ENCODE measurements at regions not wholly inside any gene's neighbourhood (a gene's known extent, or its start where the extent isn't known, plus 50 kb on each side); places are given as distances from the start of the nearest gene placed in this dataset.

- Histone ChIP-seq H3K4me3 (ENCODE audit: control insufficient read depth in 2 of 3, extremely low read depth in 1 of 3, insufficient read depth in 2 of 3, low read depth in 1 of 3, low read length in 3 of 3) (no peak overlapping the region), H3K9ac (ENCODE audit: control insufficient read depth, extremely low read depth, insufficient read depth, low read length) (no peak overlapping the region), H3K27me3 (ENCODE audit: control insufficient read depth, extremely low read depth, insufficient read depth, low read length) (no peaks in the 10 kb centered on the region), H3K4me2 (ENCODE audit: control insufficient read depth, extremely low read depth, insufficient read depth, low read depth, low read length) (no peak overlapping the region), H3K79me2 (ENCODE audit: control insufficient read depth, insufficient read depth, low read length) (no peaks in the 10 kb centered on the region), H4K20me1 (ENCODE audit: control insufficient read depth, extremely low read depth, insufficient read depth, low read length) (no peaks in the 10 kb centered on the region), H3K4me1 (ENCODE audit: control insufficient read depth, extremely low read depth, insufficient read depth, low read length) (no peaks in the 10 kb centered on the region), H3K36me3 (ENCODE audit: control insufficient read depth in 2 of 2, extremely low read depth in 1 of 2, insufficient read depth in 2 of 2, low read length in 2 of 2) (no peaks in the 10 kb centered on the region), H3K27ac (ENCODE audit: control insufficient read depth, insufficient read depth, low read length) (no peak overlapping the region), H3K9me1 (ENCODE audit: control insufficient read depth, extremely low read depth, insufficient read depth, low read length) (no peaks in the 10 kb centered on the region), H3K9me3 (ENCODE audit: control insufficient read depth, low read depth, low read length) (no peaks in the 10 kb centered on the region), H2AFZ (ENCODE audit: control insufficient read depth, low read length) (no peak overlapping the region)
- DNase-seq (ENCODE audit: low read depth, low spot score) (no peak), FAIRE-seq (no peak)
- no peak for TF ChIP-seq CTCF (optimal IDR thresholded peaks at IDR 0.05 in 1 of 3, IDR thresholded peaks at IDR 0.05 in 1 of 3, conservative IDR thresholded peaks at IDR 0.05 in 1 of 3; ENCODE audit: extremely low read depth in 1 of 3, insufficient read depth in 2 of 3, low read length in 3 of 3)
- TF ChIP-seq EZH2 (IDR thresholded peaks at IDR 0.05; ENCODE audit: low read length): no peak
- dilution Hi-C loops (cut with MboI; ENCODE audit: extremely low pct_ligation_motif_present, low sequenced_read_pairs): no loop called here
Observed at GRCh38 chr9:13570068-13570974, 290.8 kb upstream of the MPDZ start.

GRCh38 chr9:13569602-13570067 lies 290.1 kb upstream of the MPDZ start:
- Histone ChIP-seq H3K4me3 (ENCODE audit: control insufficient read depth in 2 of 3, extremely low read depth in 1 of 3, insufficient read depth in 2 of 3, low read depth in 1 of 3, low read length in 3 of 3) (no peak overlapping the region), H3K27ac (ENCODE audit: control insufficient read depth, insufficient read depth, low read length) (no peak overlapping the region), H2AFZ (ENCODE audit: control insufficient read depth, low read length) (no peak overlapping the region), H3K4me2 (ENCODE audit: control insufficient read depth, extremely low read depth, insufficient read depth, low read depth, low read length) (no peak overlapping the region), H3K36me3 (ENCODE audit: control insufficient read depth in 2 of 2, extremely low read depth in 1 of 2, insufficient read depth in 2 of 2, low read length in 2 of 2) (no peaks in the 10 kb centered on the region), H4K20me1 (ENCODE audit: control insufficient read depth, extremely low read depth, insufficient read depth, low read length) (no peaks in the 10 kb centered on the region), H3K9me3 (ENCODE audit: control insufficient read depth, low read depth, low read length) (no peaks in the 10 kb centered on the region), H3K27me3 (ENCODE audit: control insufficient read depth, extremely low read depth, insufficient read depth, low read length) (no peaks in the 10 kb centered on the region), H3K79me2 (ENCODE audit: control insufficient read depth, insufficient read depth, low read length) (no peaks in the 10 kb centered on the region), H3K9me1 (ENCODE audit: control insufficient read depth, extremely low read depth, insufficient read depth, low read length) (no peaks in the 10 kb centered on the region), H3K9ac (ENCODE audit: control insufficient read depth, extremely low read depth, insufficient read depth, low read length) (no peak overlapping the region), H3K4me1 (ENCODE audit: control insufficient read depth, extremely low read depth, insufficient read depth, low read length) (no peaks in the 10 kb centered on the region)
- DNase-seq (ENCODE audit: low read depth, low spot score) (no peak), FAIRE-seq (no peak)
- TF ChIP-seq EZH2 (IDR thresholded peaks at IDR 0.05; ENCODE audit: low read length): no peak
- no peak for TF ChIP-seq CTCF (optimal IDR thresholded peaks at IDR 0.05 in 1 of 3, IDR thresholded peaks at IDR 0.05 in 1 of 3, conservative IDR thresholded peaks at IDR 0.05 in 1 of 3; ENCODE audit: extremely low read depth in 1 of 3, insufficient read depth in 2 of 3, low read length in 3 of 3)
- dilution Hi-C loops (cut with MboI; ENCODE audit: extremely low pct_ligation_motif_present, low sequenced_read_pairs): no loop called here

All from keratinocyte (primary cell).